A549 (cell line): ENCODE measurements at regions not wholly inside any gene's neighbourhood (a gene's known extent, or its start where the extent isn't known, plus 50 kb on each side); places are given as distances from the start of the nearest gene placed in this dataset.

Experiments used
- BHLHE40 ChIP-seq: IDR thresholded peaks from 2 replicates; pipeline ENCODE4 v1.6.1; 2012; ENCODE audit warnings: low read depth, low read length, inconsistent platforms
- EP300 ChIP-seq, 2 experiments: fragments of >200 bp; sonication (Bioruptor Twin); formaldehyde crosslinking; IDR thresholded peaks; 2 replicates in 1 of 2; 3 replicates in 1 of 2; pipeline ENCODE4 v1.6.1; 2016 to 2017
- ESRRA ChIP-seq: fragments of 150-350 bp; IDR thresholded peaks from 2 replicates; pipeline ENCODE4 v1.6.1; 2014; ENCODE audit warnings: mild to moderate bottlenecking, low read length, borderline replicate concordance
- HDAC2 ChIP-seq: fragments of 200-600 bp; sonication (generic); IDR thresholded peaks from 2 replicates; pipeline ENCODE4 v1.6.1; 2016
- HEYL ChIP-seq: fragments of 250-450 bp; sonication (Bioruptor Pico); IDR thresholded peaks from 2 replicates; pipeline ENCODE4 v1.8.0; 2021; ENCODE audit warnings: mild to moderate bottlenecking, moderate library complexity
- MAX ChIP-seq: IDR thresholded peaks from 2 replicates; pipeline ENCODE4 v1.6.1; 2012
- POLR2A ChIP-seq: IDR thresholded peaks from 2 replicates; pipeline ENCODE4 v1.6.1; 2012; ENCODE audit warnings: mild to moderate bottlenecking, low read length
- POLR2AphosphoS2 ChIP-seq: conservative IDR thresholded peaks from 2 replicates; pipeline ENCODE4 v1.6.1; 2012; ENCODE audit warnings: low read length, improper control_type of control experiment, inconsistent platforms
- RAD21 ChIP-seq, 2 experiments: fragments of >200 bp in 1 of 2; sonication (Bioruptor Twin) in 1 of 2; formaldehyde crosslinking in 1 of 2; IDR thresholded peaks in 1 of 2; conservative IDR thresholded peaks in 1 of 2; 2 replicates in 1 of 2; 3 replicates in 1 of 2; pipeline ENCODE4 v1.6.1; 2012 to 2018; ENCODE audit warnings: inconsistent platforms in 1 of 2
- ZSCAN20 ChIP-seq: fragments of 250-450 bp; sonication (Bioruptor Pico); IDR thresholded peaks from 2 replicates; pipeline ENCODE4 v1.8.0; 2022; ENCODE audit warnings: mild to moderate bottlenecking, moderate library complexity
- TF ChIP-seq, protein P1 (sequence below): fragments of >200 bp; sonication (Bioruptor Twin); formaldehyde crosslinking; IDR thresholded peaks from 3 replicates; pipeline ENCODE4 v1.5.1; 2016
- TF ChIP-seq, protein P2 (sequence below): fragments of 150-350 bp; IDR thresholded peaks from 2 replicates; pipeline ENCODE4 v1.6.1; 2014; ENCODE audit warnings: low read depth, mild to moderate bottlenecking, low read length

GRCh38 chr10:65314253-65314652 lies 1611.6 kb upstream of the LRRTM3 start:
- TF ChIP-seq, protein P1, sequence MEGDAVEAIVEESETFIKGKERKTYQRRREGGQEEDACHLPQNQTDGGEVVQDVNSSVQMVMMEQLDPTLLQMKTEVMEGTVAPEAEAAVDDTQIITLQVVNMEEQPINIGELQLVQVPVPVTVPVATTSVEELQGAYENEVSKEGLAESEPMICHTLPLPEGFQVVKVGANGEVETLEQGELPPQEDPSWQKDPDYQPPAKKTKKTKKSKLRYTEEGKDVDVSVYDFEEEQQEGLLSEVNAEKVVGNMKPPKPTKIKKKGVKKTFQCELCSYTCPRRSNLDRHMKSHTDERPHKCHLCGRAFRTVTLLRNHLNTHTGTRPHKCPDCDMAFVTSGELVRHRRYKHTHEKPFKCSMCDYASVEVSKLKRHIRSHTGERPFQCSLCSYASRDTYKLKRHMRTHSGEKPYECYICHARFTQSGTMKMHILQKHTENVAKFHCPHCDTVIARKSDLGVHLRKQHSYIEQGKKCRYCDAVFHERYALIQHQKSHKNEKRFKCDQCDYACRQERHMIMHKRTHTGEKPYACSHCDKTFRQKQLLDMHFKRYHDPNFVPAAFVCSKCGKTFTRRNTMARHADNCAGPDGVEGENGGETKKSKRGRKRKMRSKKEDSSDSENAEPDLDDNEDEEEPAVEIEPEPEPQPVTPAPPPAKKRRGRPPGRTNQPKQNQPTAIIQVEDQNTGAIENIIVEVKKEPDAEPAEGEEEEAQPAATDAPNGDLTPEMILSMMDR = no peak
- TF ChIP-seq HDAC2 (no peak), POLR2A (no peak), MAX (no peak), HEYL (CRISPR knock-in tag) (no peak), EP300 (IDR thresholded peaks at IDR 0.05) (no peak), BHLHE40 (no peak), RAD21 (conservative IDR thresholded peaks at IDR 0.05 in 1 of 2, IDR thresholded peaks at IDR 0.05 in 1 of 2) (no peak), POLR2AphosphoS2 (no peak), ZSCAN20 (CRISPR knock-in tag) (no peak), ESRRA (no peak)
- TF ChIP-seq, protein P2, sequence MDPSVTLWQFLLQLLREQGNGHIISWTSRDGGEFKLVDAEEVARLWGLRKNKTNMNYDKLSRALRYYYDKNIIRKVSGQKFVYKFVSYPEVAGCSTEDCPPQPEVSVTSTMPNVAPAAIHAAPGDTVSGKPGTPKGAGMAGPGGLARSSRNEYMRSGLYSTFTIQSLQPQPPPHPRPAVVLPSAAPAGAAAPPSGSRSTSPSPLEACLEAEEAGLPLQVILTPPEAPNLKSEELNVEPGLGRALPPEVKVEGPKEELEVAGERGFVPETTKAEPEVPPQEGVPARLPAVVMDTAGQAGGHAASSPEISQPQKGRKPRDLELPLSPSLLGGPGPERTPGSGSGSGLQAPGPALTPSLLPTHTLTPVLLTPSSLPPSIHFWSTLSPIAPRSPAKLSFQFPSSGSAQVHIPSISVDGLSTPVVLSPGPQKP = no peak
